ENCODE measurements at regions not wholly inside any gene's neighbourhood (a gene's known extent, or its start where the extent isn't known, plus 50 kb on each side); places are given as distances from the start of the nearest gene placed in this dataset.
"Not testable (repeated sequence)": the region's sequence is repeated elsewhere in the genome, so short reads cannot be mapped to it uniquely, and the experiment has no call there.

GRCh38 chr9:21533597-21533996, 51.5 kb upstream of the IFNE start:
- TF ChIP-seq ZNF274 (IDR thresholded peaks at IDR 0.05; ENCODE audit: low read depth, low read length) = no peak
- no peak overlapping the region for H3K4me3 ChIP-seq (ENCODE audit: low read length)

- no peak for TF ChIP-seq ZNF274 (IDR thresholded peaks at IDR 0.05; ENCODE audit: low read depth, low read length)
- no peak overlapping the region for H3K4me3 ChIP-seq (ENCODE audit: low read length)
These were observed 53.3 kb upstream of the IFNE start for GRCh38 chr9:21535396-21535795.

GRCh38 chr9:21542787-21543186, 60.7 kb upstream of the IFNE start:
- no peak overlapping the region for H3K4me3 ChIP-seq (ENCODE audit: low read length)
- no peak for TF ChIP-seq ZNF274 (IDR thresholded peaks at IDR 0.05; ENCODE audit: low read depth, low read length)

GRCh38 chr9:21543187-21543586, 61.1 kb upstream of the IFNE start:
- H3K4me3 ChIP-seq (ENCODE audit: low read length) = no peak overlapping the region
- TF ChIP-seq ZNF274 (IDR thresholded peaks at IDR 0.05; ENCODE audit: low read depth, low read length) = no peak

GRCh38 chr9:21543816-21544215, 61.7 kb upstream of the IFNE start:
- H3K4me3 ChIP-seq (ENCODE audit: low read length) = not testable (repeated sequence)

DNA sequence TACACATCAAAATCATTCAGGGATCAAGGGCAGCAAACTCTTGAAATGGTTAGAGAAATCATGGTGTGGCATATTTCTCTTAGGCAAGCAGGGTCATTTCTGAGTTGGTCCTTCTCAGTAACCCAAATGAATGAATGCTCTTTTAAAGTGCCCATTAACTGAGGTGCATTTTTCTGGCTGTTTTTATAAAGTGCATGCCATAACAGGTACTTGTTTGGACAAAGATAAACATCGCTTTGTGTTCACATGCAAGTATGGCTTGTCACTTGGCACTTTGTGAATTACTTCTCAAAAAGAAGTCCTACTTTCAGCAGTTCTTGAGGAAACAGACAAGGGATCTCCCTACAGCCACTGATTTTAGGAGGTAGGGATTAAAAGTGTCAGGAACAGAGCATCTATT, 64.8 kb upstream of the IFNE start:
- no peak for TF ChIP-seq ZNF274 (IDR thresholded peaks at IDR 0.05; ENCODE audit: low read depth, low read length)
- H3K4me3 ChIP-seq (ENCODE audit: low read length) = no peak overlapping the region

GRCh38 chr9:21549251-21549765, 67.2 kb upstream of the IFNE start:
- TF ChIP-seq ZNF274 (IDR thresholded peaks at IDR 0.05; ENCODE audit: low read depth, low read length) = no peak
- no peak overlapping the region for H3K4me3 ChIP-seq (ENCODE audit: low read length)

GRCh38 chr9:21549890-21550289, 67.8 kb upstream of the IFNE start:
- no peak for TF ChIP-seq ZNF274 (IDR thresholded peaks at IDR 0.05; ENCODE audit: low read depth, low read length)
- no peak overlapping the region for H3K4me3 ChIP-seq (ENCODE audit: low read length)

DNA sequence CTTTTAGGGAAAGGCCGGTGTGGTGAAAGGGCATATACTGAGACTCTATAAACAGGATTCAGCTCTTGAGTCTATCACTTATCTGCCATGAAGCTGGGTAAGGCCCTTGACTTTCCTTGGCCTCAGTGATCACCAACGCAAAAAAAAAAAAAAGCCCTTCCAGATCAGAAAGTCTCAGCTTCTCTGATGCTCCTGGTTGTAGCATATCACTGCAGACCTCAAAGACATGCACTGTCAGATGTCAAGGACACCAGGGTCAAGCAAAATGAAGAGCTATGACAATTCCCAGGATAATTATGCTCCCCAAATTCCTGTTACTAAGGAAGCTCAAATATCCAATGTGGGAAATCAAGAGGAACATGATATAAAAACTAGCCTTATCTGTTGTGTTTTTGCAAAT, 68.3 kb upstream of the IFNE start:
- TF ChIP-seq ZNF274 (IDR thresholded peaks at IDR 0.05; ENCODE audit: low read depth, low read length) = no peak
- no peak overlapping the region for H3K4me3 ChIP-seq (ENCODE audit: low read length)

- no peak overlapping the region for H3K4me3 ChIP-seq (ENCODE audit: low read length)
- no peak for TF ChIP-seq ZNF274 (IDR thresholded peaks at IDR 0.05; ENCODE audit: low read depth, low read length)
These were observed 69.3 kb upstream of the IFNE start for GRCh38 chr9:21551401-21551800.

DNA sequence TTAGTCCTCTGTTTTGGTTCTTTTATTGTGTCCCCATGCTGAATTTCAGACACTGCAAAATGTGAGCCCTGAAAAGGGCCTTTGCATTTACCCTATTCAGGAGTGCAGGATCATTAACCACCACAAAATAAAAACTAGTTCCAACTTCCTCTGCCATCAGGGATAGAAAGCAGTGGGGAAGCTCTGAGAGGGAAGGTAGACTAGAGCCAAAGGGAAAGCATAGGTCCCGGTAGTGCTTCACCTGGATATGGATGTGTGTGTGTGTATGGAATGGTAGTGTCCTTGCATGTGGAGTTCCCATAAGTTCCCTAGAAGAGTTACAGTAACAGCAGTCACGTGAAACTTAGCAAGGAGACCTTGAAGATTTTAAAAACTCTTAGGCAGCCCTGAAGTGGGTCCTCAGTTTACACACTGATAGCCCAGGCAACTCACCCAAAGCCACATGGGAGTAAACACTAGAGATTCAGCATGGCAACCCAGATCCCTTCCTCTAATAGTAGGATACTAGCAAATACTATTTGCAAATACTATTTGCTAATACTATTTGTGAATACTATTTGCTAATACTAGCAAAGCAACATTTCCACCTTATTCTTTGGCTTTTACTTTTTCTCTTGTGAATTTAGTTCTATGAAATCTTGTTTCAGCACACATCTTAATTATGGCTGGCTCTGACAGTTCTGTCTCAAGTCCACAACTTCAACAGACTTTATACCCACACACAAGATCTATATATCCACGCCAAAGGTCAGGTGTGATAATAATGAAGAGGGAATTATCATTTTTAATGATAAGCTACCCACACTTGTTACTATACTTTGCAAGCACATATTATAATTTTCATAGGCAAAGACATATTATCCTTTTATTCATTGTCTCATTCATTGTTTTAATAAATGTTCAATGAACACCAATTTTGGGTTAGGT, 70.4 kb upstream of the IFNE start:
- TF ChIP-seq ZNF274 (IDR thresholded peaks at IDR 0.05; ENCODE audit: low read depth, low read length) = no peak
- H3K4me3 ChIP-seq (ENCODE audit: low read length) = no peak overlapping the region

DNA sequence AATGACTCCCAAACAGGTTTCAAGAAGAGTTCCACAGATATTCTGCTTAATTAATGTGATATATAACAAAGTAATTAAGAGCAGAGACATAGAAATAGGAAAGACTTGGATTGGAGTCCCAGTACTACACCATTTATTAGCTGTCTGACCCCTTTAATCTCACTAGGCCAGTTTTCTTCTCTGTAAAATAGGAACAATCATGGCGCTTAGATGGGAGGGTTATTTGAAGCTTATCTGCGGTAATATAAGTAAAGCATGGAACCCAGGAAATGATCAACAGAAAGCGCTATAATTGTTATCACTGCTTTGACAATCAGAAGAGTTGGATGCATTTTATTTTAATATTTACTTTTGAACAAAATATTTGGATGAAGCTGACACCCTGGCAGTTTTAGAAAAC, 71.3 kb upstream of the IFNE start:
- no peak overlapping the region for H3K4me3 ChIP-seq (ENCODE audit: low read length)
- TF ChIP-seq ZNF274 (IDR thresholded peaks at IDR 0.05; ENCODE audit: low read depth, low read length) = no peak

DNA sequence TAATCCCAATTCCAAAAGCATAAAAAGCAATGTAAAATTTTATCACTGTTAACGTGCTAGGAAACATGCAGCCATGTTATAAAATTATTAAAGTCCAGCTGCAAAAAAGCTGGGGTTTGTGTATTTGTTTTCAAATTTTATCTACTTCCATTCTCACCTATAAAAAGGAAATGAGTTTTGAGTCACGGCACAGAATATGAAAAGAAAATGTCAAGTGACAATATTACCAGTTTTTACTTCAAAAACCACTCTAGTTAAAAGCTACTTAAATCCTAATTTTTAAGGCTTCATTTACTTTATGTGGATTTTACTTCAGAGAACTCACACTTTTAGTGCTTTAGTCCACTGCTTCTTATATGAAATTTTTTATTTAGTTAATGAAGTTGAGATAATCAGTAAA, 72.7 kb upstream of the IFNE start:
- no peak overlapping the region for H3K4me3 ChIP-seq (ENCODE audit: low read length)
- no peak for TF ChIP-seq ZNF274 (IDR thresholded peaks at IDR 0.05; ENCODE audit: low read depth, low read length)

DNA sequence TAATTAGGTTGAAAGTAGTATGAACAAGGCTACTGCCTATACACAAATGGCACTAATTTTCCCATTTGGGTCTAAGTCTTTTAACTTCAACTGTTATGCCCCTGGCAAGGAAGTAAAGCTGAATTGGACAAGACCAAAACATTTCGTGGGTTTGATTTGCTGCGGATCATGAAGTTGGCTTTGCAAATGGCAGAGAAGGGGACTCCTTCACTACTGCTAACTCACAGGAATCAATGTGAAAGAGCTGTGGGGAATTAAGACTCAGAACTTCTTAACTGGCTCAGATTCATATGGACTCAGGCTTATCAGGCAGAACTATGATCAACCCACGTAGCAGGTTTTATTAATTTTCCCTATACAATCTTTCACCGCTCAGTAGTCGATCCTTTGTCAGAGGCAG, 73.8 kb upstream of the IFNE start:
- no peak for TF ChIP-seq ZNF274 (IDR thresholded peaks at IDR 0.05; ENCODE audit: low read depth, low read length)
- H3K4me3 ChIP-seq (ENCODE audit: low read length) = no peak overlapping the region

DNA sequence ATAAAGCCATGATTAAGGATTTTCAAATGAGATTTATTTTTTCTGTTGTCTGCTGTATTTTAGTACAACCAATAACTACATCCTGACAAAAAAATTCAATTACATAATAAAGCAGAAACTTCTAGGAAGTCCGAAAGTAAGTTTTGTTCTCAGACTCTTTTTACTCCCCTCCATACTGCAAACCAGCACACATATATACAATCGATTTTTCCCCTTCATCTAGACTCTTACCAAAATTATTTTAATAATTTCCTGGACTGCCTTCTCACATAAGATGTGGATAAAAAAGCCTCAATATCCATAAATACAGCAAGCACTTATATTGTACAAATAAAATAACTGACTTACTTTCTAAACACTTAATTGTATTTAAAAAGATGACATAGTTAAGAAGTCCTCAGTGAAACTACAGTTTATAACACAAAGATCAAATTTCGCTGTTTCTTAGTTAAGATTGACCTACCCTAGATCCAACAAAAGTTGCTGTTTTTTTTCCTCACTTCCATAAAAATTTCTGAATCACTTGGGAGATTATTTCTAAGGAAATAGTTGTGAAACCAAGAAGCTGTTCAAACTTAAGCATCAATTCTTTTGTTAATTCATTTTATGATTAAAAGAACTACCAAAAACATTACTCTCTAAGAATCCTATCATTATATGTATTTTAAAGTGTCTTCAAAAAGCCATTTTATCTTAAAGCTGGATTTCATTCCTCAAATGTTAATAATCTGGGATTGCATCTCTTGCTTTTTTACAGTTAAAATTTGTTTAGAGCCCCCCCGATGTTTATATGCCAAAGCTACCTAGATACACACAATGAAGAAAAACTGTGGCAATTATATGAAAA, 74.7 kb upstream of the IFNE start:
- TF ChIP-seq ZNF274 (IDR thresholded peaks at IDR 0.05; ENCODE audit: low read depth, low read length) = no peak
- H3K4me3 ChIP-seq (ENCODE audit: low read length) = no peak overlapping the region

Measured in GM08714 (cell line).